ENCODE measurements at regions not wholly inside any gene's neighbourhood (a gene's known extent, or its start where the extent isn't known, plus 50 kb on each side); places are given as distances from the start of the nearest gene placed in this dataset.

DNA sequence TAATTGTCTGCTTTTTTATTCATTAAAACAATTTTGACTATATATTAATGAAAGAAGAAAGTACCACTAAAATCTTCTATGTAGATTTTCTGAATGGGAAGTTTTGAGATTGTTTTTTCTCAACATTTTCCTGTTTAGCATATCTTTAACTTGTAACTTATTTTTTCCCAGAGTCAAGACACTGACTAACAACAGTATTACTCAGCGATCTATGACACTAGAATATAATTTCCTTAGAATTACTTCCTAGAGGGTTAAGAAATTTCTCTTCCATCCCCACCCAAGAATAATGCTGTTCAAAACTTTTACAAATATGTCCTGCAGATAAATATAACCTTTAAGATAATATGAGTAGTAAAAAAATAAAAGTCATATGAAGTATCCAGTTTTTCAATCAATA, 218.2 kb upstream of the NR5A2 start:
- no peaks in the 10 kb centered on the region for H3K27me3 ChIP-seq (ENCODE audit: insufficient read depth, low read length)
- H3K9me3 ChIP-seq (ENCODE audit: insufficient read depth, low read depth, low read length): no peaks in the 10 kb centered on the region
- H3K18ac ChIP-seq (ENCODE audit: low read length): no peak overlapping the region
- H4K12ac ChIP-seq (ENCODE audit: low read depth, low read length): no peak overlapping the region
- no peak overlapping the region for H3K4me3 ChIP-seq (ENCODE audit: low read depth, low read length)
- H2AK5ac ChIP-seq (ENCODE audit: low read length): no peak overlapping the region
- no peak overlapping the region for H3K23ac ChIP-seq (ENCODE audit: low read length)
- no peak overlapping the region for H2BK12ac ChIP-seq (ENCODE audit: low read length)
- WGBS (ENCODE audit: extremely low coverage, insufficient coverage, insufficient read length): no CpG with 5 or more reads among the region's 1 CpG
- no peaks in the 10 kb centered on the region for H3K79me2 ChIP-seq (ENCODE audit: control insufficient read depth, insufficient read depth, low read length, poor library complexity)
- H3K9ac ChIP-seq (ENCODE audit: low read length): no peak overlapping the region
- H3K4me1 ChIP-seq (ENCODE audit: control insufficient read depth in 1 of 2, insufficient read depth in 2 of 2, low read length in 2 of 2): no peaks in the 10 kb centered on the region
- no peak overlapping the region for H2BK5ac ChIP-seq (ENCODE audit: low read depth, low read length, poor library complexity)
- H3K14ac ChIP-seq (ENCODE audit: low read length): no peak overlapping the region
- H2AFZ ChIP-seq (ENCODE audit: insufficient read depth, low read length, poor library complexity): no peak overlapping the region
- H3K27ac ChIP-seq (ENCODE audit: low read depth, low read length): no peak overlapping the region
- H2BK120ac ChIP-seq (ENCODE audit: insufficient read depth, low read length, poor library complexity): no peak overlapping the region
- H3K79me1 ChIP-seq (ENCODE audit: low read length): no peaks in the 10 kb centered on the region
- DNase-seq: no peak
- no peak overlapping the region for H3K4ac ChIP-seq (ENCODE audit: low read depth, low read length)
- H3K4me2 ChIP-seq (ENCODE audit: low read length): no peak overlapping the region
- no peak overlapping the region for H4K8ac ChIP-seq (ENCODE audit: low read depth, low read length)
- no peaks in the 10 kb centered on the region for H3K36me3 ChIP-seq (ENCODE audit: control insufficient read depth in 1 of 2, insufficient read depth in 2 of 2, low read length in 2 of 2)
- H4K91ac ChIP-seq (ENCODE audit: low read depth, low read length): no peak overlapping the region

- Histone ChIP-seq H4K12ac (ENCODE audit: low read depth, low read length) (no peak overlapping the region), H3K27me3 (ENCODE audit: insufficient read depth, low read length) (no peaks in the 10 kb centered on the region), H3K4me2 (ENCODE audit: low read length) (no peak overlapping the region), H3K79me2 (ENCODE audit: control insufficient read depth, insufficient read depth, low read length, poor library complexity) (no peaks in the 10 kb centered on the region), H2BK12ac (ENCODE audit: low read length) (no peak overlapping the region), H3K9ac (ENCODE audit: low read length) (no peak overlapping the region), H3K4ac (ENCODE audit: low read depth, low read length) (no peak overlapping the region), H3K23ac (ENCODE audit: low read length) (no peak overlapping the region), H2BK5ac (ENCODE audit: low read depth, low read length, poor library complexity) (no peak overlapping the region), H3K14ac (ENCODE audit: low read length) (no peak overlapping the region), H3K36me3 (ENCODE audit: control insufficient read depth in 1 of 2, insufficient read depth in 2 of 2, low read length in 2 of 2) (no peaks in the 10 kb centered on the region), H3K79me1 (ENCODE audit: low read length) (no peaks in the 10 kb centered on the region), H2AFZ (ENCODE audit: insufficient read depth, low read length, poor library complexity) (no peak overlapping the region), H3K4me3 (ENCODE audit: low read depth, low read length) (no peak overlapping the region), H2BK120ac (ENCODE audit: insufficient read depth, low read length, poor library complexity) (no peak overlapping the region), H4K91ac (ENCODE audit: low read depth, low read length) (no peak overlapping the region), H4K8ac (ENCODE audit: low read depth, low read length) (no peak overlapping the region), H2AK5ac (ENCODE audit: low read length) (no peak overlapping the region), H3K9me3 (ENCODE audit: insufficient read depth, low read depth, low read length) (no peaks in the 10 kb centered on the region), H3K4me1 (ENCODE audit: control insufficient read depth in 1 of 2, insufficient read depth in 2 of 2, low read length in 2 of 2) (no peaks in the 10 kb centered on the region), H3K27ac (ENCODE audit: low read depth, low read length) (no peak overlapping the region), H3K18ac (ENCODE audit: low read length) (no peak overlapping the region)
- WGBS (ENCODE audit: extremely low coverage, insufficient coverage, insufficient read length): no CpG with 5 or more reads among the region's 5 CpGs
- no peak for DNase-seq
These were observed 216.3 kb upstream of the NR5A2 start for GRCh38 chr1:199811163-199811562.

DNA sequence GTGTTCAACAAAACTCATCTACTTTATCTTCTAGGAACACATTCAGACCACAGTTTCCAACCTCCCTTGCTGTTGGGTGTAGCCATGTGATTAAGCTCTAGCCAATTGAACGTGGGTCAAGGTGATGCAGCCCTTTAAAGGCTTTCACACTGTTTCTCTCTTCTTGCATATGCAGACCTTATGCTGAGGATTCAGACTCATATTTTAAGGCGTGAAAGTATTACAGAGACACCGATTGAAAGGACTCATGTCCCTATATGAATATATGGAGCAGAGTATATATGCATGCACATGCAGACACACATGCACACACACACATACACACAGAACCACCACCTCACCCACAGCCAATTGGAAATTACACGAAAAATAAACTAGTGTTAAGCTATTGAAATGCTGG, 214.3 kb upstream of the NR5A2 start:
- DNase-seq: no peak
- no CpG with 5 or more reads among the region's 4 CpGs for WGBS (ENCODE audit: extremely low coverage, insufficient coverage, insufficient read length)
- H2AFZ ChIP-seq (ENCODE audit: insufficient read depth, low read length, poor library complexity): no peak overlapping the region
- H3K14ac ChIP-seq (ENCODE audit: low read length): no peak overlapping the region
- no peak overlapping the region for H2BK12ac ChIP-seq (ENCODE audit: low read length)
- H3K79me2 ChIP-seq (ENCODE audit: control insufficient read depth, insufficient read depth, low read length, poor library complexity): no peaks in the 10 kb centered on the region
- H4K12ac ChIP-seq (ENCODE audit: low read depth, low read length): no peak overlapping the region
- H2BK5ac ChIP-seq (ENCODE audit: low read depth, low read length, poor library complexity): no peak overlapping the region
- H3K23ac ChIP-seq (ENCODE audit: low read length): no peak overlapping the region
- no peaks in the 10 kb centered on the region for H3K4me1 ChIP-seq (ENCODE audit: control insufficient read depth in 1 of 2, insufficient read depth in 2 of 2, low read length in 2 of 2)
- no peak overlapping the region for H4K91ac ChIP-seq (ENCODE audit: low read depth, low read length)
- H3K27me3 ChIP-seq (ENCODE audit: insufficient read depth, low read length): no peaks in the 10 kb centered on the region
- H2BK120ac ChIP-seq (ENCODE audit: insufficient read depth, low read length, poor library complexity): no peak overlapping the region
- H3K79me1 ChIP-seq (ENCODE audit: low read length): no peaks in the 10 kb centered on the region
- no peaks in the 10 kb centered on the region for H3K9me3 ChIP-seq (ENCODE audit: insufficient read depth, low read depth, low read length)
- H3K4me3 ChIP-seq (ENCODE audit: low read depth, low read length): no peak overlapping the region
- no peak overlapping the region for H3K4ac ChIP-seq (ENCODE audit: low read depth, low read length)
- no peak overlapping the region for H3K4me2 ChIP-seq (ENCODE audit: low read length)
- no peaks in the 10 kb centered on the region for H3K36me3 ChIP-seq (ENCODE audit: control insufficient read depth in 1 of 2, insufficient read depth in 2 of 2, low read length in 2 of 2)
- H3K9ac ChIP-seq (ENCODE audit: low read length): no peak overlapping the region
- H2AK5ac ChIP-seq (ENCODE audit: low read length): no peak overlapping the region
- no peak overlapping the region for H3K27ac ChIP-seq (ENCODE audit: low read depth, low read length)
- H4K8ac ChIP-seq (ENCODE audit: low read depth, low read length): no peak overlapping the region
- H3K18ac ChIP-seq (ENCODE audit: low read length): no peak overlapping the region

GRCh38 chr1:199815947-199816346, 211.6 kb upstream of the NR5A2 start:
- no peak overlapping the region for H4K91ac ChIP-seq (ENCODE audit: low read depth, low read length)
- H3K14ac ChIP-seq (ENCODE audit: low read length): no peak overlapping the region
- H4K8ac ChIP-seq (ENCODE audit: low read depth, low read length): no peak overlapping the region
- H3K79me2 ChIP-seq (ENCODE audit: control insufficient read depth, insufficient read depth, low read length, poor library complexity): no peaks in the 10 kb centered on the region
- H3K79me1 ChIP-seq (ENCODE audit: low read length): no peaks in the 10 kb centered on the region
- no peak overlapping the region for H4K12ac ChIP-seq (ENCODE audit: low read depth, low read length)
- no peak overlapping the region for H3K18ac ChIP-seq (ENCODE audit: low read length)
- DNase-seq: no peak
- no peak overlapping the region for H2BK5ac ChIP-seq (ENCODE audit: low read depth, low read length, poor library complexity)
- H2AFZ ChIP-seq (ENCODE audit: insufficient read depth, low read length, poor library complexity): no peak overlapping the region
- no peaks in the 10 kb centered on the region for H3K36me3 ChIP-seq (ENCODE audit: control insufficient read depth in 1 of 2, insufficient read depth in 2 of 2, low read length in 2 of 2)
- no peaks in the 10 kb centered on the region for H3K4me1 ChIP-seq (ENCODE audit: control insufficient read depth in 1 of 2, insufficient read depth in 2 of 2, low read length in 2 of 2)
- H3K4ac ChIP-seq (ENCODE audit: low read depth, low read length): no peak overlapping the region
- no peak overlapping the region for H2BK120ac ChIP-seq (ENCODE audit: insufficient read depth, low read length, poor library complexity)
- H3K4me3 ChIP-seq (ENCODE audit: low read depth, low read length): no peak overlapping the region
- H3K27ac ChIP-seq (ENCODE audit: low read depth, low read length): no peak overlapping the region
- no peak overlapping the region for H2BK12ac ChIP-seq (ENCODE audit: low read length)
- no peak overlapping the region for H3K9ac ChIP-seq (ENCODE audit: low read length)
- no peak overlapping the region for H3K4me2 ChIP-seq (ENCODE audit: low read length)
- no peak overlapping the region for H2AK5ac ChIP-seq (ENCODE audit: low read length)
- no peaks in the 10 kb centered on the region for H3K9me3 ChIP-seq (ENCODE audit: insufficient read depth, low read depth, low read length)
- no peaks in the 10 kb centered on the region for H3K27me3 ChIP-seq (ENCODE audit: insufficient read depth, low read length)
- no peak overlapping the region for H3K23ac ChIP-seq (ENCODE audit: low read length)
- WGBS (ENCODE audit: extremely low coverage, insufficient coverage, insufficient read length): no CpG with 5 or more reads among the region's 3 CpGs

Data from trophoblast cell (in vitro differentiated cells and primary cell).